ENCODE measurements at regions not wholly inside any gene's neighbourhood (a gene's known extent, or its start where the extent isn't known, plus 50 kb on each side); places are given as distances from the start of the nearest gene placed in this dataset.

DNA sequence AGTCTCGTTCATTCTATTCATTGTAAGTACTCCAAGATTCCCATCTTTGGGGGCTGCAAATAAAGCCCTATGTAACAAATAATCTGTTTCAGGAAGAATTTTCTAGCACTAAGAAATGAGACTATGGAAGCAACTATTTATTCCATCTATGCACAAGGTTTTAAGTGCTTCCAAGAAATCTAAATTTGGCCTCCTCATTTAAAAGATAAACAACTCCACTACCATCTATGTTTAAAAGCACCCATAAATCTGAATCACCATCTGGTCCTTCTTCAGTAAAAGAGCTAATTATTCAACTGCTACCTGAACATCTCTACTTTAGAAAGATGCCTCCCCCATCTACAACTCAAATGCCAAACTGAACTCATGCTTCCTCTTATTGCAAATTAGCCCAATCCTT, 547.3 kb upstream of the LRRC4C start:
- no peak overlapping the region for H3K27ac Mint-ChIP-seq (ENCODE audit: unreplicated experiment)
- H3K36me3 Mint-ChIP-seq (ENCODE audit: low read depth, unreplicated experiment) = no peaks in the 10 kb centered on the region
- no peak overlapping the region for H2AFZ ChIP-seq (ENCODE audit: low read depth, low read length)
- no peaks in the 10 kb centered on the region for H3K36me3 ChIP-seq (ENCODE audit: insufficient read depth, low read length)
- H4K20me1 ChIP-seq (ENCODE audit: insufficient read depth, low read length) = no peaks in the 10 kb centered on the region
- H3K4me2 ChIP-seq (ENCODE audit: low read length) = no peak overlapping the region
- H3K27ac ChIP-seq (ENCODE audit: low read depth, low read length) = no peak overlapping the region
- H3K79me2 ChIP-seq (ENCODE audit: insufficient read depth, low read length) = no peaks in the 10 kb centered on the region
- H3K27me3 ChIP-seq (ENCODE audit: insufficient read depth, low read length) = no peaks in the 10 kb centered on the region
- FAIRE-seq (no peak), DNase-seq (ENCODE audit: low read depth) (no peak)
- H3K4me1 ChIP-seq (ENCODE audit: insufficient read depth, low read length) = no peaks in the 10 kb centered on the region
- no peak overlapping the region for H3K9ac ChIP-seq (ENCODE audit: low read length)
- H3K27me3 Mint-ChIP-seq (ENCODE audit: low read depth, unreplicated experiment) = no peaks in the 10 kb centered on the region
- H3K9me3 Mint-ChIP-seq (ENCODE audit: unreplicated experiment) = no peaks in the 10 kb centered on the region
- no peaks in the 10 kb centered on the region for H3K4me1 Mint-ChIP-seq (ENCODE audit: low read depth, unreplicated experiment)
- no peak overlapping the region for H3K4me3 ChIP-seq (ENCODE audit: insufficient read depth, low read depth, low read length)
- H3K9me3 ChIP-seq (ENCODE audit: insufficient read depth, low read depth, low read length) = no peaks in the 10 kb centered on the region
- TF ChIP-seq CTCF (IDR thresholded peaks at IDR 0.05; ENCODE audit: insufficient read depth, low read depth, low read length) = no peak
- no peak for TF ChIP-seq EZH2 (IDR thresholded peaks at IDR 0.05; ENCODE audit: insufficient read depth, low read length)
- H3K4me3 Mint-ChIP-seq (ENCODE audit: unreplicated experiment) = no peak overlapping the region

GRCh38 chr11:42012271-42012670, 552.8 kb upstream of the LRRC4C start:
- H2AFZ ChIP-seq (ENCODE audit: low read depth, low read length) = no peak overlapping the region

More at GRCh38 chr11:42012271-42012670, 552.8 kb upstream of the LRRC4C start:
- peaks cover 5% of the 10 kb centered on the region for H3K4me1 ChIP-seq (ENCODE audit: insufficient read depth, low read length)
- Mint-ChIP-seq H3K4me3 (ENCODE audit: unreplicated experiment) (no peak overlapping the region), H3K4me1 (ENCODE audit: low read depth, unreplicated experiment) (no peaks in the 10 kb centered on the region), H3K9me3 (ENCODE audit: unreplicated experiment) (no peaks in the 10 kb centered on the region), H3K27me3 (ENCODE audit: low read depth, unreplicated experiment) (no peaks in the 10 kb centered on the region), H3K27ac (ENCODE audit: unreplicated experiment) (no peak overlapping the region), H3K36me3 (ENCODE audit: low read depth, unreplicated experiment) (no peaks in the 10 kb centered on the region)
- no peaks in the 10 kb centered on the region for H3K36me3 ChIP-seq (ENCODE audit: insufficient read depth, low read length)
- peak overlapping the region; percentile 46 for H3K4me2 ChIP-seq (ENCODE audit: low read length)
- H3K4me3 ChIP-seq (ENCODE audit: insufficient read depth, low read depth, low read length) = no peak overlapping the region
- H3K9ac ChIP-seq (ENCODE audit: low read length) = no peak overlapping the region
- TF ChIP-seq EZH2 (IDR thresholded peaks at IDR 0.05; ENCODE audit: insufficient read depth, low read length) (no peak), CTCF (IDR thresholded peaks at IDR 0.05; ENCODE audit: insufficient read depth, low read depth, low read length) (no peak)
- H3K27ac ChIP-seq (ENCODE audit: low read depth, low read length) = no peak overlapping the region
- no peak for FAIRE-seq
- H3K9me3 ChIP-seq (ENCODE audit: insufficient read depth, low read depth, low read length) = no peaks in the 10 kb centered on the region
- H4K20me1 ChIP-seq (ENCODE audit: insufficient read depth, low read length) = no peaks in the 10 kb centered on the region
- H3K27me3 ChIP-seq (ENCODE audit: insufficient read depth, low read length) = no peaks in the 10 kb centered on the region
- DNase-seq (ENCODE audit: low read depth) = peak; percentile 41
- H3K79me2 ChIP-seq (ENCODE audit: insufficient read depth, low read length) = no peaks in the 10 kb centered on the region
